IMR-90 (cell line): ENCODE measurements at regions not wholly inside any gene's neighbourhood (a gene's known extent, or its start where the extent isn't known, plus 50 kb on each side); places are given as distances from the start of the nearest gene placed in this dataset.
"Not testable (repeated sequence)": the region's sequence is repeated elsewhere in the genome, so short reads cannot be mapped to it uniquely, and the experiment has no call there.

Source experiments
- ATAC-seq: fragments of 200-7000 bp; cut with Tn5 transposase; 2 replicates; pipeline ENCODE4 v1.9.1; 2020; ENCODE audit warnings: low read depth, mild to moderate bottlenecking, moderate library complexity
- BruUV-seq: library from RNA; stranded (reverse); fragments of 400-500 nt; replicated peaks from 2 replicates; lab custom pipeline; 2021; lab: Mats Ljungman, UMichigan
- CTCF ChIA-PET: fragments of 300-600 bp; formaldehyde crosslinking; extraction: SDS; loops from one replicate; lab custom pipeline; 2021; ENCODE audit warnings: antibody characterized with exemption; lab: Yijun Ruan, JAX
- POLR2A ChIA-PET: fragments of 300-600 bp; sonication (Branson Sonifier 250); formaldehyde crosslinking; loops from one replicate; lab custom pipeline; 2022; ENCODE audit warnings: antibody characterized with exemption; ENCODE audit not compliant: unreplicated experiment; lab: Charles Lee
- DNase-seq: peaks from one replicate; pipeline ENCODE4 v3.0.0; 2013
- H2AFZ ChIP-seq: replicated peaks from 2 replicates; pipeline ENCODE3; 2013; ENCODE audit warnings: low read length, mild to moderate bottlenecking; ENCODE audit not compliant: poor library complexity
- H2AK5ac ChIP-seq: 2 replicates; pipeline ENCODE4 v1.6.1; 2013; ENCODE audit warnings: low read depth, low read length, inconsistent platforms
- H2AK9ac ChIP-seq: replicated peaks from 2 replicates; pipeline ENCODE3; 2013; ENCODE audit warnings: mild to moderate bottlenecking, low read depth, low read length, moderate library complexity; ENCODE audit not compliant: poor library complexity
- H2BK120ac ChIP-seq: 2 replicates; pipeline ENCODE4 v1.6.1; 2013; ENCODE audit warnings: low read depth, low read length, inconsistent platforms
- H2BK15ac ChIP-seq: 3 replicates; pipeline ENCODE4 v1.6.1; 2013; ENCODE audit warnings: low read depth, low read length, inconsistent platforms
- H2BK20ac ChIP-seq: 2 replicates; pipeline ENCODE4 v1.6.1; 2013; ENCODE audit warnings: low read depth, mild to moderate bottlenecking, inconsistent platforms, low read length, moderate library complexity
- H2BK5ac ChIP-seq: 2 replicates; pipeline ENCODE4 v1.6.1; 2013; ENCODE audit warnings: mild to moderate bottlenecking, low read depth, low read length, inconsistent platforms; ENCODE audit not compliant: poor library complexity, severe bottlenecking
- H3K14ac ChIP-seq: replicated peaks from 2 replicates; pipeline ENCODE4 v1.6.1; 2013; ENCODE audit warnings: low read depth, low read length, inconsistent platforms
- H3K18ac ChIP-seq: 2 replicates; pipeline ENCODE4 v1.6.1; 2013; ENCODE audit warnings: low read depth, low read length, control low read depth
- H3K23ac ChIP-seq: 2 replicates; pipeline ENCODE4 v1.6.1; 2013; ENCODE audit warnings: low read depth, low read length, inconsistent platforms
- H3K27ac ChIP-seq: 2 replicates; pipeline ENCODE4 v1.5.1; 2013; ENCODE audit warnings: mild to moderate bottlenecking, control low read depth, low read length; ENCODE audit not compliant: insufficient read depth
- H3K27me3 ChIP-seq: 2 replicates; pipeline ENCODE4 v1.6.1; 2013; ENCODE audit warnings: low read length; ENCODE audit not compliant: control insufficient read depth, insufficient read depth
- H3K36me3 ChIP-seq: 2 replicates; pipeline ENCODE4 v1.6.1; 2013; ENCODE audit warnings: low read length, mixed read lengths; ENCODE audit not compliant: control insufficient read depth, insufficient read depth
- H3K4ac ChIP-seq: 2 replicates; pipeline ENCODE4 v1.6.1; 2013; ENCODE audit warnings: low read depth, low read length, inconsistent platforms
- H3K4me1 ChIP-seq: 2 replicates; pipeline ENCODE4 v1.6.1; 2013; ENCODE audit warnings: low read length, mixed read lengths; ENCODE audit not compliant: control insufficient read depth, insufficient read depth
- H3K4me2 ChIP-seq: 2 replicates; pipeline ENCODE4 v1.6.1; 2013; ENCODE audit warnings: low read depth, mild to moderate bottlenecking, control low read depth, low read length, moderate library complexity
- H3K4me3 ChIP-seq: 2 replicates; pipeline ENCODE4 v1.5.1; 2013; ENCODE audit warnings: low read depth, mild to moderate bottlenecking, control low read depth, low read length, moderate library complexity; ENCODE audit not compliant: insufficient read depth
- H3K56ac ChIP-seq: 2 replicates; pipeline ENCODE4 v1.6.1; 2013; ENCODE audit warnings: low read length, inconsistent platforms; ENCODE audit not compliant: insufficient read depth; ENCODE audit errors: extremely low read depth
- H3K79me1 ChIP-seq, 2 experiments: 2 replicates each; pipeline ENCODE4 v1.6.1; 2013; ENCODE audit warnings: low read length in 2 of 2, inconsistent platforms in 1 of 2, low read depth in 1 of 2
- H3K9ac ChIP-seq: 2 replicates; pipeline ENCODE4 v1.6.1; 2013; ENCODE audit warnings: low read depth, low read length, control low read depth
- H3K9me1 ChIP-seq: 2 replicates; pipeline ENCODE4 v1.6.1; 2013; ENCODE audit warnings: low read length, inconsistent platforms; ENCODE audit not compliant: insufficient read depth
- H3K9me3 ChIP-seq: 2 replicates; pipeline ENCODE4 v1.6.1; 2013; ENCODE audit warnings: low read length; ENCODE audit not compliant: control insufficient read depth, insufficient read depth
- H4K20me1 ChIP-seq: 2 replicates; pipeline ENCODE4 v1.6.1; 2013; ENCODE audit warnings: low read length, inconsistent platforms; ENCODE audit not compliant: insufficient read depth
- H4K5ac ChIP-seq: 2 replicates; pipeline ENCODE4 v1.6.1; 2013; ENCODE audit warnings: mild to moderate bottlenecking, low read depth, low read length, control low read depth
- H4K8ac ChIP-seq, 2 experiments: 2 replicates each; pipeline ENCODE4 v1.6.1; 2013; ENCODE audit warnings: low read depth in 2 of 2, low read length in 2 of 2, control low read depth in 1 of 2, inconsistent platforms in 1 of 2
- H4K91ac ChIP-seq: 2 replicates; pipeline ENCODE4 v1.6.1; 2013; ENCODE audit warnings: low read depth, low read length, inconsistent platforms; ENCODE audit not compliant: insufficient read depth
- CEBPB ChIP-seq: IDR thresholded peaks from 2 replicates; pipeline ENCODE4 v1.6.1; 2012; ENCODE audit warnings: low read depth, low read length, improper control_type of control experiment
- WGBS, 2 experiments: methylation state at CpG; one replicate each; pipeline versions ENCODE4 v1.1.5 to v1.1.7; 2013; ENCODE audit warnings: missing lambda C conversion rate in 2 of 2; ENCODE audit not compliant: insufficient read length in 1 of 2; ENCODE audit errors: extremely low coverage in 2 of 2; 5-methylcytosine and 5-hydroxymethylcytosine counted together
- dilution Hi-C: fragments of 300-500 bp; cut with HindIII; formaldehyde crosslinking; loops from one replicate; pipeline ENCODE4 v1.14.3; 2018; ENCODE audit warnings: low sequenced_read_pairs; ENCODE audit not compliant: unreplicated experiment
- in situ Hi-C: fragments of 300-500 bp; cut with MboI; formaldehyde crosslinking; loops from 3 replicates; pipeline ENCODE4 v1.14.3; 2019; ENCODE audit warnings: low sequenced_read_pairs, inconsistent platforms, mixed read lengths
- intact Hi-C: fragments of 100-400 bp; cut with micrococcal nuclease; formaldehyde crosslinking; loops from 2 replicates; pipeline ENCODE4 v1.10.0; 2022

GRCh38 chr12:123047892-123048291 lies 67.4 kb downstream of the ARL6IP4 start:
- H3K14ac ChIP-seq, ATAC-seq, H3K4ac ChIP-seq, H4K8ac ChIP-seq, H2AK9ac ChIP-seq, H4K91ac ChIP-seq, H2BK20ac ChIP-seq, H3K27ac ChIP-seq, H3K4me2 ChIP-seq, H4K5ac ChIP-seq, H2BK15ac ChIP-seq, H2BK5ac ChIP-seq, H3K9ac ChIP-seq, DNase-seq, H3K9me3 ChIP-seq, H3K4me3 ChIP-seq, intact Hi-C loops, POLR2A ChIA-PET, H3K23ac ChIP-seq, BruUV-seq, H3K56ac ChIP-seq, H3K18ac ChIP-seq, H2BK120ac ChIP-seq, H2AK5ac ChIP-seq, H3K36me3 ChIP-seq, H3K27me3 ChIP-seq, dilution Hi-C loops, H2AFZ ChIP-seq: not testable (repeated sequence)
- peaks cover 32% of the 10 kb centered on the region for H3K9me1 ChIP-seq
- H3K4me1 ChIP-seq, result peaks cover 28% of the 10 kb centered on the region
- peaks cover 0 to 44% of the 10 kb centered on the region in 2 experiments; a peak in 2 of 4 replicates for H3K79me1 ChIP-seq
- in situ Hi-C loops, result loop anchor here (10.0 kb wide), 1 partner anchor 187 kb away; the partner anchor contains the start of genes MPHOSPH9 and MTRFR
- CTCF ChIA-PET, result interaction anchor here (1.0 kb wide), 1 partner anchor 32 kb away, joined by 3 read pairs; no protein-coding TSS in a partner anchor
- WGBS, 2 experiments, result no CpG with 5 or more reads among the region's 3 CpGs
- H4K20me1 ChIP-seq, result peaks cover 12% of the 10 kb centered on the region; the same call in 1 of the 2 replicates
- TF ChIP-seq CEBPB, result peak; percentile 40; the same call in 1 of the 2 replicates
